VCaP (cell line): ENCODE measurements at regions not wholly inside any gene's neighbourhood (a gene's known extent, or its start where the extent isn't known, plus 50 kb on each side); places are given as distances from the start of the nearest gene placed in this dataset.

ENCODE experiments used
- H3K27ac ChIP-seq: fragments of 450-650 bp; 2 replicates; pipeline ENCODE4 v1.5.1; 2017
- CTCF ChIP-seq: fragments of 450-650 bp; conservative IDR thresholded peaks from 2 replicates; pipeline ENCODE4 v1.5.1; 2017; ENCODE audit warnings: mild to moderate bottlenecking, moderate library complexity

- H3K27ac ChIP-seq: no peak overlapping the region
- no peak for TF ChIP-seq CTCF
Measured at GRCh38 chr10:121405096-121405495, 193.1 kb downstream of the FGFR2 start.

- TF ChIP-seq CTCF: no peak
- no peak overlapping the region for H3K27ac ChIP-seq
Measured at GRCh38 chr10:121405549-121405948, 192.7 kb downstream of the FGFR2 start.

GRCh38 chr10:121405953-121406352 lies 192.3 kb downstream of the FGFR2 start:
- no peak overlapping the region for H3K27ac ChIP-seq
- no peak for TF ChIP-seq CTCF

GRCh38 chr10:121406823-121407545 lies 191.3 kb downstream of the FGFR2 start:
- TF ChIP-seq CTCF: no peak
- no peak overlapping the region for H3K27ac ChIP-seq

GRCh38 chr10:121409466-121410104 lies 188.7 kb downstream of the FGFR2 start:
- no peak for TF ChIP-seq CTCF
- H3K27ac ChIP-seq: no peak overlapping the region

GRCh38 chr10:121411004-121411403 lies 187.2 kb downstream of the FGFR2 start:
- H3K27ac ChIP-seq: no peak overlapping the region
- TF ChIP-seq CTCF: no peak

- H3K27ac ChIP-seq: no peak overlapping the region
- no peak for TF ChIP-seq CTCF
Measured at GRCh38 chr10:121413951-121414350, 184.3 kb downstream of the FGFR2 start.
